ENCODE measurements at regions not wholly inside any gene's neighbourhood (a gene's known extent, or its start where the extent isn't known, plus 50 kb on each side); places are given as distances from the start of the nearest gene placed in this dataset.

DNA sequence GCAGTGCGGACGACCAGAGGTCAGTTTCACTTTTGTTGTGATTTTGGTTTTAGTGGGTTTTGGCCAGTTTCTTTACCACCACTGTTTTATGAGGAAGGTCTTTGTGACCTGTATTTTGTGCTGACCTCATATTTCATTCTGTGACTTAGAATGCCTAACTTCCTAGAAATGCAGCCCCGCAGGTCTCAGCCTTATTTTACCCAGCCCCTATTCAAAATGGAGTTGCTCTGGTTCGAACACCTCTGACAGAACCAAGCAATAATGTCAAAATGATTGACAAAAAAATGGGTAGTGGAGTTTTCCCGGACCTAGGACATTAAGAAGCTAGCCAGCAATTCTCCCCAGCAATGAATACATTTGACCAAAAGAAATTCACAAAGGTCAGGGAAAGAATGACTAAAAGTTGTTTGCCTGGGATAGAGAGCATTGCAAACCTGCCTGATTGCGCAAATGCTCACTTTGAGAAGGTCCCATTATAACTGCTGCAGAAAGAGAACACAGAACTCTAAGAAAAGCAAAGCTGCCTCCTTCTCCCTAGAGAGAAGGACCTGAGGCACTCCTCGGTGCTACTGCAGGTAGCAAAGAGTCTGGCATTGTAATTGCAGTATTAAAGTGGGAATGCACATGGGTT is 288.8 kb downstream of the ADGB start:
- no peak for DNase-seq

GRCh38 chr6:146889303-146889702 is 290.5 kb downstream of the ADGB start:
- DNase-seq = no peak

- no peak for DNase-seq
Measured at GRCh38 chr6:146890172-146890571, 291.4 kb downstream of the ADGB start.

DNA sequence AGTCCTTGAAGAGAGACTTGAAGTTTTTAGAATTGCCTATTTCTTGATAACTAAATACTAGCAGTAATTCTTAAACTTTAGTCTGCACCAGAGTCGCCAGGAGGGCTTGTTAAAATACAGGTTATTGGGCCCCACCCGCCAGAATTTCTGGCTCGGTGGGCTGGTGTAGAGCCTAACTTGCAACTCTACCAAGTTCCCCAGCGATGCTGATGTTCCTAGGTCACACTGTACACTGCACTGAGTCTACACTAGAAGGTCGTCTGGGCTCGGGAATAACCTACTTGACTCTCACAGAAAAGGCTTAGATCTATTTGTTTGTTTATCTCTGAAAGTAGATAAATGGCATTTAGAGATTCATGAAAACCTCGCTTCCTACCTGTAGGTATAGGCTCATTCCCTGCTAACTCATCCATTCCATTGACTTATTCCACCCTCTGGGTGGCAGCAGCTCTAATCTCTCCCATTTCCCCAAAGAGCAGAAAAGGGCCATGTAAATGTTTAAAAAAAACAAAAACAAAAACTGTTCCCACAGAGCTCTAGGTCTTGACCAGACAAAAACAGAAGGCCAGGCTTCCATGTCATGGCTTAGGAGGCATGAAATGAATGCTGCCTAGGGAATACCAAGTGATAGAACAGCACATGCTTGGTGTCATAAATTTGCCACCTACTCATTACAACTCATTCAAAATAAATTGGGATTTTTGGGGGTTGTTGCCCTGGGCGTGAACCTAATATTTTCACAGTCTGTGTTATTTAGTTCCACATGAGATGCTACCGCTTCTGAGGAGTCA is 292.1 kb downstream of the ADGB start:
- no peak for DNase-seq

GRCh38 chr6:146891615-146892265 is 293.0 kb downstream of the ADGB start:
- no peak for DNase-seq

- no peak for DNase-seq
Measured at GRCh38 chr6:146892283-146892612, 293.5 kb downstream of the ADGB start.

GRCh38 chr6:146892613-146893401 is 294.0 kb downstream of the ADGB start:
- no peak for DNase-seq

DNA sequence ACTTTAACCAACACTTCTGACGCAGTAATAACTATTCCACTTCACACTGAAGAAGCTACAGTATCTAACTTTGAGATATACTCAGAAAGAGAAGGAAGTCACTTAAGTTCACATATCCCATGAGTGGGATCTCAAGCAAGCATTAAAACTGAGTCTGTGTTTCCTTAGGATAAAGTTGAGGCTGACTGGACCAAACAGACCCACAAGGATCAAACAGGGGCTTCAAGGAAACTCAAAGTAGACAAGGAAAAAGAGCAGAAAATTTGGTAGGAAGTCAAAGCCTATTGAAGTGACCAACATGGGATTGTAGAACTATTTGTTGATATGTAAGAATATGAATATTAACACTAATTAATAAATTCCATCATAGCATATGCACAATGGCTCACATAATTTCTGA is 294.9 kb downstream of the ADGB start:
- DNase-seq = no peak

DNA sequence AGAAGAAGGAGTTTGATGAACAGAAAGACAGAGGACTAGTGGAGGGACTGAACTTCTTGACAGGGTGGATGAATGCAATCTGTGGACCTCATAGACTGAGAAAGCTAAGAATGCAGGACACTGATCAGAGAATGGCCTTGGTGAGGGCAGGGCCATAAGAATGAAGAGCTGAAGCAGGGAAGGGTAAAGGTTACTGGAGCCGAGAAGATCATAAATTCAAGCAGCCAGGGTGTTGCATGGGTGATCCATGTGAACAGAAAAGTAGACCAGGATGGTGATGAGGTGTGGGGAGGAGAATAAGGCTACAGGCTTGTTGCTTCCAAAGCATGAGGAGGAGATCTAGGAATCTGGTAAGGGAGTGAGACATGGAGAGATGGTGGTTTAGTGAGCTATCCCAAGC is 295.9 kb downstream of the ADGB start:
- no peak for DNase-seq

- no peak for DNase-seq
Measured at GRCh38 chr6:146895101-146895771, 296.5 kb downstream of the ADGB start.

- no peak for DNase-seq
Measured at GRCh38 chr6:146895772-146896061, 296.9 kb downstream of the ADGB start.

GRCh38 chr6:146896062-146896813 is 297.5 kb downstream of the ADGB start:
- no peak for DNase-seq

DNA sequence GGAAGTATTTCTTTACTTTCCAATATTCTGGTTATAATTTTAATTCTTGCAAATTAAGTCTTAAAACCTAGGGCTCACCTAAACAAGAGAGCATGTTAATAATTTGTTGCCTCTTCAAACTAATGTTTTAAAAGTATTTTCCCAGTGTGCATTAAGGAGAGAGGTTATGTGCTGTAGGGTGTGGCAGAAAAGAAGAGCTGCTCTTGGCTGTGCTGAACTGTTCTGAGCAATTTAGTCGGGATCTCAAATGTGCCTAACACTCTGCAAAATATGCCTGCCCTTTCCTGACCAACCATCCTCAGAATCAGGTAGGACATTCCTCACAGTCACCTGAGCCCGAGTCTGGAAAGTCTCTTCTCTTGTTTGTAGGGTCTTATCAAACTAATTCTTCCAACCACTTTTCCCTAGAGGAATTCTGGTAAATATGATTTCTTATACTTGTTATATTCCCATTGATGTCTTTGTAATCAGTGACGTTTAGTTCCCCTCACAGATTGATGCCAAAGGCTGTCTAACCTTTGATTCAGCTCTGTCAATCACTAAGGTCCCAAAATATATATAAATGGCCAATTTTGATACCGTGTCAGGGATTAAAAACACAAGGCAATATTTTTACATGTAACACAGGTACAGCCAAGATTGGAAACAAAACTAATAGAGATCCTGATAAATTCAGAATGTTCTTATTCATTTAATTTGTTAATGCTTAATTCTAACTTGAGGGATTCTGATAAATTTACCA is 298.4 kb downstream of the ADGB start:
- DNase-seq = no peak

DNA sequence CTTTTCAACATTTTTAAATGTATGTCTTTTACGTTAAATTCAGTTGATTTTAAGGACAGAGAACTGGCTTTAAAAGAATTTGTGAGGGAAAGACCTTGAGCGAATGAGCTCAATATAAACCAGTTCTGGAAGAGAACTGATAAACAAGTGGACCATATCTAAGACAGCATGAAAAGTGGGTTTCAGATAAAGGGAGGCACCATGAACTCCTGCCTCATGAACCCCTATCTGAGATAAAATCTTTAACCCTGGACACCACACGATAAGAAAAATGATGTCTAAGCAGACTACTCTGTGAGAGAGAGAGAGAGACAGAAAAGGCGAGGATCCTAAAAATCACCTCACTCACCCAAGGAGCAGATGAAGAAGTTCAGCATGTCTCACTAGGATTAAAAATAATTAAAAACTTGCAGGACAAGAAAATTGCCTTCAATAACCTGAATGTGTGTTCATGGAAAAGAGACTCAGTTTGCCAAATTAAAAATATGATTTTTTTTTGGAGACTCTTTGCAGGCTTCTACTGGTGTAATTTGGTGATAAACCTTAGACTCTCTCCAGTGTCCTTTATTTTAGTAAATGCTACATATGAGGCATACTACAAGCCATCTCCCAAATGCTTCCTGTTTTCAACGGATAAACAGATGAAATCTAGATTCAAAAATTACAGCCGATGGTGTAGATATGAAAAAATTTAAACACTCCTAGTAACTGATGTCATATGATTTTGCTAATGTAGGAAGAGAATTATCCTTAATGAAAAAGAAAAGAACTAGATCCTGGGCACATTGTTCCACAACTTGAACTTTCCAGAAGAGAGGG is 299.5 kb downstream of the ADGB start:
- no peak for DNase-seq

GRCh38 chr6:146898888-146899227 is 300.1 kb downstream of the ADGB start:
- no peak for DNase-seq

DNA sequence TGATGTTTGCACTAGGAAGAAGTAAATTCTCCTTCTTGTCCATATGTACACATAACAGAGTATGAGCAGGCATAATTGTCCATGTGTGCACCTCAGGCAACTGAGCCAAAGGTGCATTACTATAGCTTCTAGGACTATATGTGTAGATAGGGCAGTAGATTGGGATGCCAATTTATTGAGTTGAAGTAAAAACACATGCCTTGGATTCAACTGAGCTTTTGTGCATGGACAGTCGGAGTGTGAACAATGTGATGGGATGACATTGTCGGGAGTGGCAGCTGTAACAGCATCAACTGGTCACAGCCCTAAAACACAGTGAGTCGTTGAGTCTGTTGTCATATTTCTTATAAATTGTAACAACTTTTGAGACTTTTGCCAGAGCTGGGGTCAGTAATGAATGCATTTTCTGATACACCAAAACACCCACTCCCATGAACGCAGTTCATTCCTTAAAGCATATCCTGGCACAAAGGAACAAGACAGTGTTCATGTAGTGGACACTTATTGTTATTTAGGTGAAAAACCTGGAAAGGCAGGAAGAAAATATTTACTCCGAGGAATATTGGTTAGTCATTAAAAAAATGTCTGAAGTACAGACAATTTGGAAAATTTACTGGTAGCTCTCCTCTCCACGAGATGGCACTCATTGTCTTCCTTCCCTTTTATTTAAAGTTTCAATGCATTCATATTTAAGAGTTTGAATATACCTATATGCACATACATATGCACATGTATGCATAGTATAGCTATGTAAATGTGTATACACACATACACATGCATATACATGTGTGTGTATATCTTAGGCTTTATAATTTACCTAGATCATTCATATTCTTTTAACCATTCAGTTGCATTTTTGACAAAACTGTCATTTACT is 302.0 kb upstream of the STXBP5 start:
- no peak for DNase-seq

- no peak for DNase-seq
Measured at GRCh38 chr6:146902846-146903245, 301.4 kb upstream of the STXBP5 start.

DNA sequence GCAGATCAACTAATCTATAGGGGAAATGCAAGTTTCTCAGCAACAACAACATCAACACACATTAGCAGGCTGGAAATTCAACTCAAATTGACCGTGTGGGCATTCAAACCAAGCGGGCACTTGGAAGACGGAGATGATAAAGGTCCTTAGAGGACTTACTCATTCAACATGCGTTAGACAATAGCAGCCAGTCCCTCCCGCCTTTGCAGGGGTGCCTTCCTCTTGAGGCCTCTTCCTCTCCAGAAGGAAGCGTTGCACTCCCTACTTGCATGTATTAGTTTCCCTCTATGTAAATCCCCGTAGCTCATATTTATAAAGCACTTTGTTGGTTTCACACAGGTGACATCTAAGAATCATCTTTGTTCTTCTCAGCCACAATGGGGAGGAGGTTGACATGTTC is 300.8 kb upstream of the STXBP5 start:
- no peak for DNase-seq

- no peak for DNase-seq
Measured at GRCh38 chr6:146904596-146904995, 299.6 kb upstream of the STXBP5 start.

GRCh38 chr6:146905181-146905704 is 299.0 kb upstream of the STXBP5 start:
- DNase-seq = no peak

Measured in activated CD4-positive, alpha-beta T cell treated with anti-CD3 and anti-CD28 coated beads, Interleukin-2, Interleukin-6, amounts not matched to agents 100 ng/mL and 50 ng/mL, durations not matched to agents 16 hours and 8 hours (primary cell).